ENCODE measurements at regions not wholly inside any gene's neighbourhood (a gene's known extent, or its start where the extent isn't known, plus 50 kb on each side); places are given as distances from the start of the nearest gene placed in this dataset.

DNA sequence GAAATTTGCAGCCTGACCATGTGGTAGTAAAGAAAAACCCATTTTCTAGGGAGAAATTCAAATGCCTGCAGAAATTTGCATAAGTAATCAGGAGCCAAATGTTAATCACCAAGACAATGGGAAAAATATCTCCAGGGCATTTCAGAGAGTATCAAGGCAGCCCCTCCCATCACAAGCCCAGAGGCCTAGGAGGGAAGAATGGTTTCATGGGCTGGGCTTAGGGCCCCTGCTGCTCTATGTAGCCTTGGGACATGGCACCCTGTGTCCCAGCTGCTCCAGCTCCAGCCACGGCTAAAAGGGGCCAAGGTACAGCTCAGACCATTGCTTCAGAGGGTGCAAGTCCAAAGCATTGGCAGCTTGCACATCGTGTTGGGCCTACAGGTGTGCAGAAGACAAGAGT is 117.2 kb upstream of the RALGAPA2 start (continued):
- TF ChIP-seq, protein P1, sequence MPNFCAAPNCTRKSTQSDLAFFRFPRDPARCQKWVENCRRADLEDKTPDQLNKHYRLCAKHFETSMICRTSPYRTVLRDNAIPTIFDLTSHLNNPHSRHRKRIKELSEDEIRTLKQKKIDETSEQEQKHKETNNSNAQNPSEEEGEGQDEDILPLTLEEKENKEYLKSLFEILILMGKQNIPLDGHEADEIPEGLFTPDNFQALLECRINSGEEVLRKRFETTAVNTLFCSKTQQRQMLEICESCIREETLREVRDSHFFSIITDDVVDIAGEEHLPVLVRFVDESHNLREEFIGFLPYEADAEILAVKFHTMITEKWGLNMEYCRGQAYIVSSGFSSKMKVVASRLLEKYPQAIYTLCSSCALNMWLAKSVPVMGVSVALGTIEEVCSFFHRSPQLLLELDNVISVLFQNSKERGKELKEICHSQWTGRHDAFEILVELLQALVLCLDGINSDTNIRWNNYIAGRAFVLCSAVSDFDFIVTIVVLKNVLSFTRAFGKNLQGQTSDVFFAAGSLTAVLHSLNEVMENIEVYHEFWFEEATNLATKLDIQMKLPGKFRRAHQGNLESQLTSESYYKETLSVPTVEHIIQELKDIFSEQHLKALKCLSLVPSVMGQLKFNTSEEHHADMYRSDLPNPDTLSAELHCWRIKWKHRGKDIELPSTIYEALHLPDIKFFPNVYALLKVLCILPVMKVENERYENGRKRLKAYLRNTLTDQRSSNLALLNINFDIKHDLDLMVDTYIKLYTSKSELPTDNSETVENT (CRISPR knock-in tag; IDR thresholded peaks at IDR 0.05), result no peak

DNA sequence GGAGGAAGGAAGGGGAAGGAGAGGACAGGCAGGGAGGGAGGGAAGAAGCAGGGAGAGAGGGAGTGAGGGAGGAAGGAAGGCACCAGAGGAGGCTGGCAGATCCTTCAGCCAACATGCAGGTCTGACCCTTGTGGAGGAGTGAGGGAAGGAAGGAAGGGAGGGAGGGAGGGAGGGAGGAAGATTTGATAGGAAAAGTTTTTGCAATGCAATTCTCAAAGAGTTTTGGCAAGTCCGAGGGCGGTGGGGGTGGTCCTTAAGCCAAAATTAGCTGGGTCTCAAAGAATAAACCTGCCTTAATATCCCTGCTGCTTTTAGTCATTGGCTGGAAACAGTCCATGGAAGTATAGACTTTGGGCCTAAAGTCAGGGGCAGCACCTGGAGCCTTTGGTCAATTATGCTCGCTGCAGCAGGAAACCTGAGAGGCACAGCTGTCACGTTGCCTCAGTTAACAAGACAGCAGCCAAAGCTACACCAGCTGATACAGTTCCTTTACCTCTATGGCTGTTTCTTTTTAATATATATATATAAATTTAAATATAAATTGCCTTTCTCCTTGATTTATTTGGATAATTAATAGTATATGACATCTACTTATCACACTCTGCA is 115.7 kb upstream of the RALGAPA2 start:
- POLR2A ChIA-PET, result no interaction called here
- TF ChIP-seq POLR3G (IDR thresholded peaks at IDR 0.05; ENCODE audit: extremely low read depth, insufficient read length, insufficient replicate concordance) (no peak), ETS2 (tag; IDR thresholded peaks at IDR 0.05; ENCODE audit: borderline replicate concordance, poor library complexity, severe bottlenecking) (no peak), RBM34 (IDR thresholded peaks at IDR 0.05; ENCODE audit: borderline replicate concordance, insufficient read depth, low read length) (no peak), RBM15 (IDR thresholded peaks at IDR 0.05; ENCODE audit: insufficient read depth, low read length) (no peak), ZNF24 (IDR thresholded peaks at IDR 0.05) (no peak), FOXP1 (CRISPR knock-in tag; IDR thresholded peaks at IDR 0.05) (no peak), RNF2 (IDR thresholded peaks at IDR 0.05) (no peak), ZNF696 (CRISPR knock-in tag; conservative IDR thresholded peaks at IDR 0.05) (no peak)
- TF ChIP-seq, protein P2, sequence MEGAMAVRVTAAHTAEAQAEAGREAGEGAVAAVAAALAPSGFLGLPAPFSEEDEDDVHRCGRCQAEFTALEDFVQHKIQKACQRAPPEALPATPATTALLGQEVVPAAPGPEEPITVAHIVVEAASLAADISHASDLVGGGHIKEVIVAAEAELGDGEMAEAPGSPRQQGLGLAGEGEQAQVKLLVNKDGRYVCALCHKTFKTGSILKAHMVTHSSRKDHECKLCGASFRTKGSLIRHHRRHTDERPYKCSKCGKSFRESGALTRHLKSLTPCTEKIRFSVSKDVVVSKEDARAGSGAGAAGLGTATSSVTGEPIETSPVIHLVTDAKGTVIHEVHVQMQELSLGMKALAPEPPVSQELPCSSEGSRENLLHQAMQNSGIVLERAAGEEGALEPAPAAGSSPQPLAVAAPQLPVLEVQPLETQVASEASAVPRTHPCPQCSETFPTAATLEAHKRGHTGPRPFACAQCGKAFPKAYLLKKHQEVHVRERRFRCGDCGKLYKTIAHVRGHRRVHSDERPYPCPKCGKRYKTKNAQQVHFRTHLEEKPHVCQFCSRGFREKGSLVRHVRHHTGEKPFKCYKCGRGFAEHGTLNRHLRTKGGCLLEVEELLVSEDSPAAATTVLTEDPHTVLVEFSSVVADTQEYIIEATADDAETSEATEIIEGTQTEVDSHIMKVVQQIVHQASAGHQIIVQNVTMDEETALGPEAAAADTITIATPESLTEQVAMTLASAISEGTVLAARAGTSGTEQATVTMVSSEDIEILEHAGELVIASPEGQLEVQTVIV (CRISPR knock-in tag; IDR thresholded peaks at IDR 0.05; ENCODE audit: borderline replicate concordance), result no peak
- TF ChIP-seq, protein P3, sequence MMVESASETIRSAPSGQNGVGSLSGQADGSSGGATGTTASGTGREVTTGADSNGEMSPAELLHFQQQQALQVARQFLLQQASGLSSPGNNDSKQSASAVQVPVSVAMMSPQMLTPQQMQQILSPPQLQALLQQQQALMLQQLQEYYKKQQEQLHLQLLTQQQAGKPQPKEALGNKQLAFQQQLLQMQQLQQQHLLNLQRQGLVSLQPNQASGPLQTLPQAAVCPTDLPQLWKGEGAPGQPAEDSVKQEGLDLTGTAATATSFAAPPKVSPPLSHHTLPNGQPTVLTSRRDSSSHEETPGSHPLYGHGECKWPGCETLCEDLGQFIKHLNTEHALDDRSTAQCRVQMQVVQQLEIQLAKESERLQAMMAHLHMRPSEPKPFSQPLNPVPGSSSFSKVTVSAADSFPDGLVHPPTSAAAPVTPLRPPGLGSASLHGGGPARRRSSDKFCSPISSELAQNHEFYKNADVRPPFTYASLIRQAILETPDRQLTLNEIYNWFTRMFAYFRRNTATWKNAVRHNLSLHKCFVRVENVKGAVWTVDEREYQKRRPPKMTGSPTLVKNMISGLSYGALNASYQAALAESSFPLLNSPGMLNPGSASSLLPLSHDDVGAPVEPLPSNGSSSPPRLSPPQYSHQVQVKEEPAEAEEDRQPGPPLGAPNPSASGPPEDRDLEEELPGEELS (CRISPR knock-in tag; IDR thresholded peaks at IDR 0.05; ENCODE audit: borderline replicate concordance), result no peak
- TF ChIP-seq, protein P4, sequence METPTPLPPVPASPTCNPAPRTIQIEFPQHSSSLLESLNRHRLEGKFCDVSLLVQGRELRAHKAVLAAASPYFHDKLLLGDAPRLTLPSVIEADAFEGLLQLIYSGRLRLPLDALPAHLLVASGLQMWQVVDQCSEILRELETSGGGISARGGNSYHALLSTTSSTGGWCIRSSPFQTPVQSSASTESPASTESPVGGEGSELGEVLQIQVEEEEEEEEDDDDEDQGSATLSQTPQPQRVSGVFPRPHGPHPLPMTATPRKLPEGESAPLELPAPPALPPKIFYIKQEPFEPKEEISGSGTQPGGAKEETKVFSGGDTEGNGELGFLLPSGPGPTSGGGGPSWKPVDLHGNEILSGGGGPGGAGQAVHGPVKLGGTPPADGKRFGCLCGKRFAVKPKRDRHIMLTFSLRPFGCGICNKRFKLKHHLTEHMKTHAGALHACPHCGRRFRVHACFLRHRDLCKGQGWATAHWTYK (CRISPR knock-in tag; IDR thresholded peaks at IDR 0.05), result no peak

More for the DNA sequence above, 115.7 kb upstream of the RALGAPA2 start:
- Histone ChIP-seq H3K27me3 (ENCODE audit: control insufficient read depth in 2 of 2, insufficient read depth in 2 of 2, low read length in 2 of 2) (peaks cover 0 to 5% of the 10 kb centered on the region in 2 experiments; a peak in 3 of 5 replicates), H3K27ac (ENCODE audit: extremely low read depth, low read depth, low read length) (no peak overlapping the region), H2AFZ (ENCODE audit: low read depth, low read length) (no peak overlapping the region), H3K4me1 (replicated peaks in 1 of 2; ENCODE audit: control insufficient read depth in 2 of 2, insufficient read depth in 2 of 2, low read length in 2 of 2) (no peaks in the 10 kb centered on the region; a peak in 1 of 5 replicates), H3K9ac (ENCODE audit: insufficient read depth in 1 of 2, low read depth in 2 of 2, low read length in 2 of 2) (no peak overlapping the region), H3K9me1 (ENCODE audit: control insufficient read depth, insufficient read depth, low read length) (no peaks in the 10 kb centered on the region), H3K4me3 (no peak overlapping the region), H3K36me3 (ENCODE audit: control insufficient read depth, insufficient read depth, low read length) (no peaks in the 10 kb centered on the region), H3K79me2 (ENCODE audit: control insufficient read depth, insufficient read depth, low read length) (no peaks in the 10 kb centered on the region), H3K9me3 (replicated peaks; ENCODE audit: control insufficient read depth, insufficient read depth, low read depth, low read length) (no peaks in the 10 kb centered on the region), H4K20me1 (replicated peaks; ENCODE audit: control insufficient read depth, insufficient read depth, low read length) (no peaks in the 10 kb centered on the region), H3K4me2 (ENCODE audit: insufficient read depth, low read length) (no peak overlapping the region)
- WGBS (ENCODE audit: insufficient coverage, low coverage, missing lambda C conversion rate), result 0% methylated on average over 3 of the region's 4 CpGs
- no peak for FAIRE-seq
- intact Hi-C loops (cut with micrococcal nuclease) (loop anchor here (5.0 kb wide), 1 partner anchor 746 kb away; no protein-coding TSS in a partner anchor), in situ Hi-C loops (cut with MboI) (no loop called here)
- no peak for DNase-seq (ENCODE audit: extremely low read depth in 1 of 4, low spot score in 3 of 4)
- ATAC-seq, result no peak
- no TSS peak for BruUV-seq (replicated peaks)
- CTCF ChIA-PET (ENCODE audit: low intra/inter-chr PET ratio), result no interaction called here

Measured in K562 (cell line).